ENCODE measurements at regions not wholly inside any gene's neighbourhood (a gene's known extent, or its start where the extent isn't known, plus 50 kb on each side); places are given as distances from the start of the nearest gene placed in this dataset.
A peak's percentile ranks its signal among the peaks of the same experiment; 100 is the strongest.

DNA sequence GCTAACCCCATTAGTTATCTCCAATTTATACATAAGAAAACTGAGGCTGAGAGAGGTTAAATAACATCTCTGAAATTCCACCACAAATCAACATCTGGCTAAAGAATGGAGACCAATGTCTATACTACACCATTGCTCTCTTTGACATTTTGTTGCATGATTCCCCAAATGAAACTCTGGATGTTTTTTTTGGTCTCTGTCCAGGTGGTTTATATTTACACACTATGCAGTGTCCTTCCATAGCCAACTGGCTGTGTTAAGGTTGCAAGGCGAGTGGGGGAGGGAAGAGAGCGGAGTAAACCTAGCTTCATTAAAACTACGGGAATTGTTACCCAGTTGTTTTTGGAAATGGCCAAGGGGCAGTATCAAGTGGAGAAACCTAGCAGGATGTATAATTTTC, 67.2 kb downstream of the KIF4B start:
- TF ChIP-seq, protein P1, sequence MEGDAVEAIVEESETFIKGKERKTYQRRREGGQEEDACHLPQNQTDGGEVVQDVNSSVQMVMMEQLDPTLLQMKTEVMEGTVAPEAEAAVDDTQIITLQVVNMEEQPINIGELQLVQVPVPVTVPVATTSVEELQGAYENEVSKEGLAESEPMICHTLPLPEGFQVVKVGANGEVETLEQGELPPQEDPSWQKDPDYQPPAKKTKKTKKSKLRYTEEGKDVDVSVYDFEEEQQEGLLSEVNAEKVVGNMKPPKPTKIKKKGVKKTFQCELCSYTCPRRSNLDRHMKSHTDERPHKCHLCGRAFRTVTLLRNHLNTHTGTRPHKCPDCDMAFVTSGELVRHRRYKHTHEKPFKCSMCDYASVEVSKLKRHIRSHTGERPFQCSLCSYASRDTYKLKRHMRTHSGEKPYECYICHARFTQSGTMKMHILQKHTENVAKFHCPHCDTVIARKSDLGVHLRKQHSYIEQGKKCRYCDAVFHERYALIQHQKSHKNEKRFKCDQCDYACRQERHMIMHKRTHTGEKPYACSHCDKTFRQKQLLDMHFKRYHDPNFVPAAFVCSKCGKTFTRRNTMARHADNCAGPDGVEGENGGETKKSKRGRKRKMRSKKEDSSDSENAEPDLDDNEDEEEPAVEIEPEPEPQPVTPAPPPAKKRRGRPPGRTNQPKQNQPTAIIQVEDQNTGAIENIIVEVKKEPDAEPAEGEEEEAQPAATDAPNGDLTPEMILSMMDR (IDR thresholded peaks at IDR 0.05) = no peak
- no peak for TF ChIP-seq POLR2A (IDR thresholded peaks at IDR 0.05)
- no peaks in the 10 kb centered on the region for H3K9me3 ChIP-seq
- no peak for DNase-seq
- no peaks in the 10 kb centered on the region for H3K4me1 ChIP-seq
- no peaks in the 10 kb centered on the region for H3K36me3 ChIP-seq
- no peak overlapping the region for H3K27ac ChIP-seq
- intact Hi-C loops (cut with DNase I) = no loop called here
- H3K27me3 ChIP-seq = no peaks in the 10 kb centered on the region
- H3K4me3 ChIP-seq (replicated peaks in 1 of 3) = no peak overlapping the region
- 64 to 66% methylated on average over 3 of the region's 3 CpGs for WGBS, 2 donors

DNA sequence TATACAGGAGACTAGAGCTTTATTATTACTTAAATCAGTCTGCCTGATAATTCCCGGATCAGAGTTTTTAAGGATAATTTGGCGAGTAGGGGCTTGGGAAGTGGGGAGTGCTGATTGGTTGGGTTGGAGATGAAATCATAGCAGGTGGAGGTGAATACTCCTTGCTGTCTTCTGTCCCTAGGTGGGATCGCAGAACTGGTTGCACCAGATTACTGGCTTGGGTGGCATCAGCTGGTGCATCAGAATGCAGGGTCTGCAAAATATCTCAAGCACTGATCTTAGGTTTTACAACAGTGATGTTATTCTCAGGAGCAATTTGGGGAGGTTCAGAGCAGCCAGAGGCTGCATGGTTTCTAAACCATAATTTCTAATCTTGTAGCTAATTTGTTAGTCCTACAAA, 68.1 kb downstream of the KIF4B start:
- Histone ChIP-seq H3K27ac (no peak overlapping the region), H3K4me1 (no peaks in the 10 kb centered on the region), H3K9me3 (no peaks in the 10 kb centered on the region), H3K36me3 (no peaks in the 10 kb centered on the region), H3K27me3 (no peaks in the 10 kb centered on the region), H3K4me3 (replicated peaks in 1 of 3) (no peak overlapping the region)
- WGBS, 2 donors = 80 to 83% methylated on average over 3 of the region's 3 CpGs
- no peak for DNase-seq
- intact Hi-C loops (cut with DNase I) = no loop called here
- TF ChIP-seq, protein P1 (IDR thresholded peaks at IDR 0.05) = no peak

DNA sequence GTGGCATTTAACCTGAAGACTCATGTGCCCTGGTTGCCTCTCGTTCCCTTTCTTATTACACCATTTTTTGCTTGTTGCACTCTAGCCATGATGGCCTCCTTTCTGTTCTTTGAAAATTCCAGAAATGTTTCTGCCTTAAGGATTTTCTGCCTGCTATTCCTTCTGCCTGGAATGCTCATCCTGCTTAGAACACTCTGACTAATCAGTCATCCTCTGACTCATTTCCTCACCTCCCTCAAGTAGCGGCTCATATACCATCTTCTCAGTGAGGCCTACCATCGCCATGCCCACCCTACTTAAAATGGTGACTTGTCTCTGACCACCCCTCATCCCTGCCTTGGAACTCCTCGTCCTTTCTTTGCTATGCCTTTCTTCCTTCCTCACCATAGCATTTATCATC, 68.8 kb downstream of the KIF4B start:
- DNase-seq = no peak
- Histone ChIP-seq H3K27ac (no peak overlapping the region), H3K27me3 (no peaks in the 10 kb centered on the region), H3K4me3 (replicated peaks in 1 of 3) (no peak overlapping the region), H3K4me1 (no peaks in the 10 kb centered on the region), H3K36me3 (no peaks in the 10 kb centered on the region), H3K9me3 (no peaks in the 10 kb centered on the region)
- intact Hi-C loops (cut with DNase I) = no loop called here
- TF ChIP-seq, protein P1 (IDR thresholded peaks at IDR 0.05) = no peak
- no peak for TF ChIP-seq POLR2A (IDR thresholded peaks at IDR 0.05)
- WGBS, 2 donors = 78 to 83% methylated on average over 4 of the region's 4 CpGs

DNA sequence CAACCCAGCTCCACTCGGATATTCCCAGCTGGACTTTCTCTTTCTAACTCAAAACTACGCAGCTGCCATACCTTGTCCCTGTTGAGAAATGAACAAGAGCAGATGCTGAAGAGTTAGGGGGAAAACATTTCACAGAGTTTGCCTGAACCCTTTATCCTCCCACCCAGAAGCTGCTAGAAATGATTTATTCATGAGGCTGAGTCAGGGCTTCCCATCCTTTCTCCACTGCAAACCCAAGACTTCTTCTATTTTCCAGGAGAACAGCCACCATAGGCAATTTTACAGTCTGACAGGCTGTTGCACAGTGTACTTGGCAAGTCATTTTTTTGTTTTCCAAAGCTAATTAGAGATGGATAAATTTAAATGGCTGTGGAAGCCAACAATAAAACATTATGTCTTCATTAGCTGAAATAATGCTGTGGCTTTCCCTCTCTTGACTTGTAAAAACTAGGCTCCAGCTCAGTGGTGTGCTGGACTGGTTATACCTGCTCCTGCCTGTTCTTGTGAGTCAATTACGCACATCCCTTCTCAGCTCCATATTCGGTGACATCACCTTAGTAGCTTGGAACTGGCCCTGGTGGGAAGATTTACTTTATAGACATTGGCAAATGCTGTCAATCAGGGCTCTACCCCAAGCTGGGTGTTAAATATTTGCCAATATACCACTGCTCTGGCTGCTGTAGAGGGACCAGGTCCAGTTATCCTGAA, 71.9 kb downstream of the KIF4B start:
- intact Hi-C loops (cut with DNase I) = no loop called here
- H3K27me3 ChIP-seq = no peaks in the 10 kb centered on the region

DNA sequence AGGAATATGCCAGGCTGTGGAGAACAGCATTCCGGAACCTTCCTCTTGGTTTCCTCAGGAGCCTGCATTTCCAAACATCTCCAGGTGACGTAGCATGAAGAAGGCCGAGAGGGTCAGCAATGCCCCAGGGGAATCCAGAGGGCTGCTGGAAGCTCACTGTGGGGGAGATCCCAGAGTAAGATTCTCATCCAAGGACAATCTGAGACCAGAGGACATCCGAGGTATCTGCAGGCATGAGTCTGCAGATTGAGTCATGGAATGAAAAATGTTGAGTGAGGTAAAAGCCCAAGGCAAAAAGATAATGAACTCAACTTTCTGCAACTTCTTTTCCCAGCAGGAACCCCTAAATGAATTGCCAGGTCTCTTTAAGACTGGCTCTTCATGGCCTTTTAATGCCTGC, 73.5 kb downstream of the KIF4B start:
- no peak for DNase-seq
- WGBS, 2 donors = 89 to 90% methylated on average over 4 of the region's 4 CpGs
- no peak overlapping the region for H3K27ac ChIP-seq
- no peak overlapping the region for H3K4me3 ChIP-seq (replicated peaks in 1 of 3)
- H3K4me1 ChIP-seq = no peaks in the 10 kb centered on the region
- H3K9me3 ChIP-seq = no peaks in the 10 kb centered on the region
- no peaks in the 10 kb centered on the region for H3K27me3 ChIP-seq
- intact Hi-C loops (cut with DNase I) = no loop called here
- H3K36me3 ChIP-seq = no peaks in the 10 kb centered on the region
- TF ChIP-seq, protein P1 (IDR thresholded peaks at IDR 0.05) = no peak
- no peak for TF ChIP-seq POLR2A (IDR thresholded peaks at IDR 0.05)

More for the DNA sequence above, 71.9 kb downstream of the KIF4B start:
- TF ChIP-seq POLR2A (IDR thresholded peaks at IDR 0.05) = no peak
- TF ChIP-seq, protein P1 (IDR thresholded peaks at IDR 0.05) = no peak
- Histone ChIP-seq H3K4me3 (replicated peaks in 1 of 3) (no peak overlapping the region), H3K27ac (no peak overlapping the region), H3K36me3 (no peaks in the 10 kb centered on the region), H3K4me1 (no peaks in the 10 kb centered on the region), H3K9me3 (no peaks in the 10 kb centered on the region)
- peak in 1 of 2 donors; percentile 5 for DNase-seq
- 65% methylated on average over 4 of the region's 4 CpGs for WGBS, 2 donors
